ENCODE measurements at regions not wholly inside any gene's neighbourhood (a gene's known extent, or its start where the extent isn't known, plus 50 kb on each side); places are given as distances from the start of the nearest gene placed in this dataset.

- Histone ChIP-seq H3K27me3 (no peaks in the 10 kb centered on the region), H3K36me3 (no peaks in the 10 kb centered on the region), H3K27ac (replicated peaks in 1 of 4) (no peak overlapping the region), H3K4me1 (peaks cover 0 to 5% (median 0%) of the 10 kb centered on the region in 4 donors), H3K4me3 (no peak overlapping the region), H3K9me3 (no peaks in the 10 kb centered on the region)
- no peak for TF ChIP-seq EP300 (IDR thresholded peaks at IDR 0.05)
- no peak for TF ChIP-seq POLR2A (IDR thresholded peaks at IDR 0.05; ENCODE audit: low read depth)
- no peak for TF ChIP-seq POLR2AphosphoS5 (IDR thresholded peaks at IDR 0.05)
- no peak for TF ChIP-seq CTCF (IDR thresholded peaks at IDR 0.05)
- WGBS = 71% methylated on average over 1 of the region's 1 CpG
- no peak for DNase-seq (ENCODE audit: extremely low spot score)
- intact Hi-C loops (cut with DNase I) = no loop called here
Measured at GRCh38 chr6:82741325-82741995, 324.2 kb downstream of the UBE3D start.

GRCh38 chr6:82741996-82742385 is 323.6 kb downstream of the UBE3D start:
- DNase-seq (ENCODE audit: extremely low spot score) = no peak
- Histone ChIP-seq H3K4me3 (no peak overlapping the region), H3K27ac (replicated peaks in 1 of 4) (no peak overlapping the region), H3K9me3 (no peaks in the 10 kb centered on the region), H3K27me3 (no peaks in the 10 kb centered on the region), H3K4me1 (peaks cover 0 to 5% (median 0%) of the 10 kb centered on the region in 4 donors), H3K36me3 (no peaks in the 10 kb centered on the region)
- no peak for TF ChIP-seq POLR2AphosphoS5 (IDR thresholded peaks at IDR 0.05)
- no peak for TF ChIP-seq POLR2A (IDR thresholded peaks at IDR 0.05; ENCODE audit: low read depth)
- TF ChIP-seq EP300 (IDR thresholded peaks at IDR 0.05) = no peak
- no peak for TF ChIP-seq CTCF (IDR thresholded peaks at IDR 0.05)
- intact Hi-C loops (cut with DNase I) = no loop called here
- 70% methylated on average over 3 of the region's 3 CpGs for WGBS

GRCh38 chr6:82744286-82745015 is 321.2 kb downstream of the UBE3D start:
- H3K4me3 ChIP-seq = no peak overlapping the region
- intact Hi-C loops (cut with DNase I) = no loop called here
- no peak for DNase-seq (ENCODE audit: extremely low spot score)
- peaks cover 0 to 6% (median 0%) of the 10 kb centered on the region in 4 donors for H3K4me1 ChIP-seq
- H3K36me3 ChIP-seq = no peaks in the 10 kb centered on the region
- no peaks in the 10 kb centered on the region for H3K9me3 ChIP-seq
- WGBS = 100% methylated on average over 1 of the region's 1 CpG
- no peak for TF ChIP-seq POLR2AphosphoS5 (IDR thresholded peaks at IDR 0.05)
- no peak for TF ChIP-seq POLR2A (IDR thresholded peaks at IDR 0.05; ENCODE audit: low read depth)
- TF ChIP-seq EP300 (IDR thresholded peaks at IDR 0.05) = no peak
- no peak for TF ChIP-seq CTCF (IDR thresholded peaks at IDR 0.05)
- no peak overlapping the region for H3K27ac ChIP-seq (replicated peaks in 1 of 4)
- H3K27me3 ChIP-seq = no peaks in the 10 kb centered on the region

- TF ChIP-seq EP300 (IDR thresholded peaks at IDR 0.05) (no peak), POLR2AphosphoS5 (IDR thresholded peaks at IDR 0.05) (no peak), CTCF (IDR thresholded peaks at IDR 0.05) (no peak), POLR2A (IDR thresholded peaks at IDR 0.05; ENCODE audit: low read depth) (no peak)
- 36% methylated on average over 4 of the region's 4 CpGs for WGBS
- Histone ChIP-seq H3K36me3 (no peaks in the 10 kb centered on the region), H3K27me3 (no peaks in the 10 kb centered on the region), H3K9me3 (no peaks in the 10 kb centered on the region), H3K4me1 (peaks cover 0 to 18% (median 9%) of the 10 kb centered on the region in 4 donors), H3K27ac (replicated peaks in 1 of 4) (no peak overlapping the region), H3K4me3 (no peak overlapping the region)
- DNase-seq (ENCODE audit: extremely low spot score) = no peak
- intact Hi-C loops (cut with DNase I) = no loop called here
Measured at GRCh38 chr6:82750556-82750955, 315.1 kb downstream of the UBE3D start.

Data from esophagus muscularis mucosa (tissue), 4 donors.